HG03439 (cell line): ENCODE measurements at regions not wholly inside any gene's neighbourhood (a gene's known extent, or its start where the extent isn't known, plus 50 kb on each side); places are given as distances from the start of the nearest gene placed in this dataset.

Source experiments
- ATAC-seq: cut with Tn5 transposase; IDR thresholded peaks from one replicate; pipeline ENCODE4 v1.9.1; 2021; ENCODE audit warnings: mild to moderate bottlenecking, moderate library complexity; ENCODE audit not compliant: unreplicated experiment

GRCh38 chr16:64829678-64830077, 292.2 kb downstream of the CDH11 start:
- no peak for ATAC-seq

GRCh38 chr16:64826374-64826773, 295.5 kb downstream of the CDH11 start:
- no peak for ATAC-seq

GRCh38 chr16:64823481-64824075, 298.3 kb downstream of the CDH11 start:
- ATAC-seq = no peak

- no peak for ATAC-seq
Observed at GRCh38 chr16:64809876-64810629, 311.8 kb downstream of the CDH11 start.

- ATAC-seq = no peak
Observed at GRCh38 chr16:64808474-64808873, 313.4 kb downstream of the CDH11 start.

GRCh38 chr16:64791756-64792155, 330.1 kb downstream of the CDH11 start:
- ATAC-seq = no peak

GRCh38 chr16:64784635-64785034, 337.2 kb downstream of the CDH11 start:
- ATAC-seq = no peak

GRCh38 chr16:64782484-64782883, 339.4 kb downstream of the CDH11 start:
- ATAC-seq = no peak

GRCh38 chr16:64780445-64780844, 341.4 kb downstream of the CDH11 start:
- no peak for ATAC-seq

GRCh38 chr16:64778777-64779176, 343.1 kb downstream of the CDH11 start:
- ATAC-seq = no peak

GRCh38 chr16:64773638-64774037, 348.2 kb downstream of the CDH11 start:
- no peak for ATAC-seq

- no peak for ATAC-seq
Observed at GRCh38 chr16:64773184-64773583, 348.7 kb downstream of the CDH11 start.

- ATAC-seq = no peak
Observed at GRCh38 chr16:64771273-64771672, 350.6 kb downstream of the CDH11 start.

GRCh38 chr16:64762211-64762610, 359.7 kb downstream of the CDH11 start:
- ATAC-seq = no peak

GRCh38 chr16:64754279-64754678, 367.6 kb downstream of the CDH11 start:
- ATAC-seq = no peak

- ATAC-seq = no peak
Observed at GRCh38 chr16:64751906-64752305, 370.0 kb downstream of the CDH11 start.

GRCh38 chr16:64749346-64749745, 372.5 kb downstream of the CDH11 start:
- ATAC-seq = no peak

- no peak for ATAC-seq
Observed at GRCh38 chr16:64745258-64745930, 376.5 kb downstream of the CDH11 start.

GRCh38 chr16:64742455-64743223, 379.2 kb downstream of the CDH11 start:
- ATAC-seq = no peak

- ATAC-seq = no peak
Observed at GRCh38 chr16:64740261-64740660, 381.6 kb downstream of the CDH11 start.

GRCh38 chr16:64738321-64738960, 383.4 kb downstream of the CDH11 start:
- no peak for ATAC-seq
